SU-DHL-6 (cell line): ENCODE measurements at regions not wholly inside any gene's neighbourhood (a gene's known extent, or its start where the extent isn't known, plus 50 kb on each side); places are given as distances from the start of the nearest gene placed in this dataset.

Source experiments
- EZH2phosphoT487 ChIP-seq: fragments of 200-600 bp; sonication (generic), shearing (Covaris generic); conservative IDR thresholded peaks from 2 replicates; pipeline ENCODE4 v1.6.1; 2018; ENCODE audit warnings: mild to moderate bottlenecking, antibody characterized with exemption, low read length, moderate library complexity, mixed read lengths
- TF ChIP-seq, protein P1 (sequence below): fragments of 200-600 bp; sonication (generic); IDR thresholded peaks from one replicate; pipeline ENCODE4 v1.5.1; 2017; ENCODE audit warnings: antibody characterized with exemption, mild to moderate bottlenecking, low read length, moderate library complexity; ENCODE audit not compliant: insufficient read depth, poor library complexity, severe bottlenecking

DNA sequence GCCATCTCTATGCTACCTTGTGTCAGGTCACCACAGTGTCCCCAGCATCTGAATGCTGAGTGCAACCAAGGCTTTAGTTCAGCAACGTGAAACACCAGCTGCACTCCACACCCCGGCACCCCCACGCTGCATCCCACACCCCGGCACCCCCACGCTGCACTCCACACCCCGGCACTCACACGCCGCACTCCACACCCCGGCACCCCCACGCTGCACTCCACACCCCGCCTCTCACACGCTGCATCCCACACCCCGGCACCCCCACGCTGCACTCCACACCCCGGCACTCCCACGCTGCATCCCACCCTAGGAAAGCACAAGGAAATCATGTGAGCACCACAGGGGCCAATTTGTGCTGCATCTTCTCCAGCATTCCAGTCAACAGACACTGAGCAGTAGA is 199.8 kb upstream of the FRG1 start:
- TF ChIP-seq, protein P1, sequence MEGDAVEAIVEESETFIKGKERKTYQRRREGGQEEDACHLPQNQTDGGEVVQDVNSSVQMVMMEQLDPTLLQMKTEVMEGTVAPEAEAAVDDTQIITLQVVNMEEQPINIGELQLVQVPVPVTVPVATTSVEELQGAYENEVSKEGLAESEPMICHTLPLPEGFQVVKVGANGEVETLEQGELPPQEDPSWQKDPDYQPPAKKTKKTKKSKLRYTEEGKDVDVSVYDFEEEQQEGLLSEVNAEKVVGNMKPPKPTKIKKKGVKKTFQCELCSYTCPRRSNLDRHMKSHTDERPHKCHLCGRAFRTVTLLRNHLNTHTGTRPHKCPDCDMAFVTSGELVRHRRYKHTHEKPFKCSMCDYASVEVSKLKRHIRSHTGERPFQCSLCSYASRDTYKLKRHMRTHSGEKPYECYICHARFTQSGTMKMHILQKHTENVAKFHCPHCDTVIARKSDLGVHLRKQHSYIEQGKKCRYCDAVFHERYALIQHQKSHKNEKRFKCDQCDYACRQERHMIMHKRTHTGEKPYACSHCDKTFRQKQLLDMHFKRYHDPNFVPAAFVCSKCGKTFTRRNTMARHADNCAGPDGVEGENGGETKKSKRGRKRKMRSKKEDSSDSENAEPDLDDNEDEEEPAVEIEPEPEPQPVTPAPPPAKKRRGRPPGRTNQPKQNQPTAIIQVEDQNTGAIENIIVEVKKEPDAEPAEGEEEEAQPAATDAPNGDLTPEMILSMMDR = no peak
- TF ChIP-seq EZH2phosphoT487 = no peak
